HG02588 (cell line): ENCODE measurements at regions not wholly inside any gene's neighbourhood (a gene's known extent, or its start where the extent isn't known, plus 50 kb on each side); places are given as distances from the start of the nearest gene placed in this dataset.
"Not testable (repeated sequence)": the region's sequence is repeated elsewhere in the genome, so short reads cannot be mapped to it uniquely, and the experiment has no call there.

Experiments
- ATAC-seq: cut with Tn5 transposase; IDR thresholded peaks from one replicate; pipeline ENCODE4 v1.9.1; 2021; ENCODE audit warnings: mild to moderate bottlenecking, moderate library complexity; ENCODE audit not compliant: unreplicated experiment

- no peak for ATAC-seq
Observed at GRCh38 chr5:153212471-153212870, 278.0 kb upstream of the GRIA1 start.

GRCh38 chr5:153222936-153223335 is 267.5 kb upstream of the GRIA1 start:
- ATAC-seq: no peak

- no peak for ATAC-seq
Observed at GRCh38 chr5:153223376-153223775, 267.1 kb upstream of the GRIA1 start.

- ATAC-seq: no peak
Observed at GRCh38 chr5:153224651-153225050, 265.8 kb upstream of the GRIA1 start.

GRCh38 chr5:153233933-153234332 is 256.5 kb upstream of the GRIA1 start:
- ATAC-seq: no peak

- no peak for ATAC-seq
Observed at GRCh38 chr5:153236319-153236718, 254.2 kb upstream of the GRIA1 start.

- peak; percentile 90 for ATAC-seq
Observed at GRCh38 chr5:153237671-153238332, 252.7 kb upstream of the GRIA1 start.

GRCh38 chr5:153257381-153257780 is 233.1 kb upstream of the GRIA1 start:
- ATAC-seq: no peak

- no peak for ATAC-seq
Observed at GRCh38 chr5:153258469-153258868, 232.0 kb upstream of the GRIA1 start.

GRCh38 chr5:153267506-153267905 is 223.0 kb upstream of the GRIA1 start:
- no peak for ATAC-seq

GRCh38 chr5:153275695-153276094 is 214.8 kb upstream of the GRIA1 start:
- ATAC-seq: no peak

- no peak for ATAC-seq
Observed at GRCh38 chr5:153276151-153276550, 214.3 kb upstream of the GRIA1 start.

- not testable (repeated sequence) for ATAC-seq
Observed at GRCh38 chr5:153296251-153296844, 194.1 kb upstream of the GRIA1 start.

GRCh38 chr5:153299891-153300290 is 190.6 kb upstream of the GRIA1 start:
- no peak for ATAC-seq

GRCh38 chr5:153308282-153308681 is 182.2 kb upstream of the GRIA1 start:
- no peak for ATAC-seq

- ATAC-seq: no peak
Observed at GRCh38 chr5:153318556-153318955, 171.9 kb upstream of the GRIA1 start.

- ATAC-seq: no peak
Observed at GRCh38 chr5:153321478-153321877, 169.0 kb upstream of the GRIA1 start.

- no peak for ATAC-seq
Observed at GRCh38 chr5:153340139-153340538, 150.3 kb upstream of the GRIA1 start.

GRCh38 chr5:153340738-153341137 is 149.7 kb upstream of the GRIA1 start:
- no peak for ATAC-seq

GRCh38 chr5:153342487-153342886 is 148.0 kb upstream of the GRIA1 start:
- no peak for ATAC-seq

- no peak for ATAC-seq
Observed at GRCh38 chr5:153347611-153348010, 142.9 kb upstream of the GRIA1 start.

GRCh38 chr5:153350175-153350883 is 140.1 kb upstream of the GRIA1 start:
- no peak for ATAC-seq
